Muscle of back (tissue), 3 donors: ENCODE measurements at regions not wholly inside any gene's neighbourhood (a gene's known extent, or its start where the extent isn't known, plus 50 kb on each side); places are given as distances from the start of the nearest gene placed in this dataset.
"Not testable (repeated sequence)": the region's sequence is repeated elsewhere in the genome, so short reads cannot be mapped to it uniquely, and the experiment has no call there.

Experiments used
- DNase-seq, 3 donors: peaks; one replicate each; pipeline versions ENCODE4 v3.0.0 to v3.0.0-alpha.2; 2013

- DNase-seq = no peak
Measured at GRCh38 chr1:98126740-98127139, 205.9 kb upstream of the DPYD start.

- no peak for DNase-seq
Measured at GRCh38 chr1:98121646-98122045, 200.8 kb upstream of the DPYD start.

GRCh38 chr1:98119796-98120195, 199.0 kb upstream of the DPYD start:
- DNase-seq = peak in 2 of 3 donors; percentile 22 to 24

GRCh38 chr1:98113811-98114210, 193.0 kb upstream of the DPYD start:
- no peak for DNase-seq

- DNase-seq = no peak
Measured at GRCh38 chr1:98112626-98113025, 191.8 kb upstream of the DPYD start.

GRCh38 chr1:98110674-98111073, 189.8 kb upstream of the DPYD start:
- no peak for DNase-seq

- not testable (repeated sequence) for DNase-seq
Measured at GRCh38 chr1:98108378-98108777, 187.5 kb upstream of the DPYD start.

- no peak for DNase-seq
Measured at GRCh38 chr1:98107256-98107655, 186.4 kb upstream of the DPYD start.

- DNase-seq = peak; percentile 41 to 73 (median 62)
Measured at GRCh38 chr1:98104289-98104688, 183.5 kb upstream of the DPYD start.

GRCh38 chr1:98103617-98104285, 182.9 kb upstream of the DPYD start:
- DNase-seq = no peak

GRCh38 chr1:98102345-98103030, 181.7 kb upstream of the DPYD start:
- DNase-seq = peak in 1 of 3 donors; percentile 23

- DNase-seq = no peak
Measured at GRCh38 chr1:98101364-98101763, 180.5 kb upstream of the DPYD start.

GRCh38 chr1:98099501-98099900, 178.7 kb upstream of the DPYD start:
- DNase-seq = no peak

- no peak for DNase-seq
Measured at GRCh38 chr1:98098473-98098872, 177.6 kb upstream of the DPYD start.

- peak in 1 of 3 donors; percentile 80 for DNase-seq
Measured at GRCh38 chr1:98090351-98090750, 169.5 kb upstream of the DPYD start.

GRCh38 chr1:98088381-98088780, 167.5 kb upstream of the DPYD start:
- no peak for DNase-seq

GRCh38 chr1:98086796-98087441, 166.1 kb upstream of the DPYD start:
- DNase-seq = peak in 1 of 3 donors; percentile 96

GRCh38 chr1:98086156-98086555, 165.3 kb upstream of the DPYD start:
- peak in 1 of 3 donors; percentile 30 for DNase-seq

- DNase-seq = no peak
Measured at GRCh38 chr1:98084188-98084587, 163.4 kb upstream of the DPYD start.

- no peak for DNase-seq
Measured at GRCh38 chr1:98081944-98082343, 161.1 kb upstream of the DPYD start.

- DNase-seq = no peak
Measured at GRCh38 chr1:98078596-98078995, 157.8 kb upstream of the DPYD start.

- DNase-seq = no peak
Measured at GRCh38 chr1:98077691-98078090, 156.9 kb upstream of the DPYD start.

GRCh38 chr1:98075626-98076025, 154.8 kb upstream of the DPYD start:
- DNase-seq = no peak
